CD4-positive, alpha-beta T cell treated with Interleukin-4 for 1 hour (primary cell): ENCODE measurements at regions not wholly inside any gene's neighbourhood (a gene's known extent, or its start where the extent isn't known, plus 50 kb on each side); places are given as distances from the start of the nearest gene placed in this dataset.
"Not testable (repeated sequence)": the region's sequence is repeated elsewhere in the genome, so short reads cannot be mapped to it uniquely, and the experiment has no call there.

ENCODE experiments used
- DNase-seq, 2 donors: peaks; one replicate each; pipeline ENCODE4 v3.0.0-alpha.2; 2020 to 2022

- no peak for DNase-seq
These were observed 116.5 kb upstream of the FBXL7 start for GRCh38 chr5:15383469-15383868.

- DNase-seq, result no peak
These were observed 117.0 kb upstream of the FBXL7 start for GRCh38 chr5:15383021-15383420.

- no peak for DNase-seq
These were observed 122.2 kb upstream of the FBXL7 start for GRCh38 chr5:15377573-15378340.

- DNase-seq, result no peak
These were observed 123.2 kb upstream of the FBXL7 start for GRCh38 chr5:15376803-15377202.

- DNase-seq, result no peak
These were observed 123.9 kb upstream of the FBXL7 start for GRCh38 chr5:15376088-15376487.

GRCh38 chr5:15375559-15375958 is 124.4 kb upstream of the FBXL7 start:
- DNase-seq, result no peak

GRCh38 chr5:15374886-15375285 is 125.1 kb upstream of the FBXL7 start:
- no peak for DNase-seq

GRCh38 chr5:15373151-15373550 is 126.8 kb upstream of the FBXL7 start:
- no peak for DNase-seq

GRCh38 chr5:15371184-15371583 is 128.8 kb upstream of the FBXL7 start:
- DNase-seq, result no peak

GRCh38 chr5:15368835-15369234 is 131.1 kb upstream of the FBXL7 start:
- no peak for DNase-seq

- DNase-seq, result no peak
These were observed 132.5 kb upstream of the FBXL7 start for GRCh38 chr5:15367489-15367888.

- DNase-seq, result no peak
These were observed 133.1 kb upstream of the FBXL7 start for GRCh38 chr5:15366676-15367391.

- no peak for DNase-seq
These were observed 134.9 kb upstream of the FBXL7 start for GRCh38 chr5:15365070-15365469.

GRCh38 chr5:15363601-15364000 is 136.4 kb upstream of the FBXL7 start:
- no peak for DNase-seq

GRCh38 chr5:15357092-15357453 is 142.9 kb upstream of the FBXL7 start:
- not testable (repeated sequence) for DNase-seq

GRCh38 chr5:15356308-15357091 is 143.5 kb upstream of the FBXL7 start:
- not testable (repeated sequence) for DNase-seq

- DNase-seq, result no peak
These were observed 146.0 kb upstream of the FBXL7 start for GRCh38 chr5:15354021-15354420.

- DNase-seq, result no peak
These were observed 146.8 kb upstream of the FBXL7 start for GRCh38 chr5:15353086-15353645.

GRCh38 chr5:15350614-15351013 is 149.4 kb upstream of the FBXL7 start:
- DNase-seq, result no peak

- DNase-seq, result no peak
These were observed 153.2 kb upstream of the FBXL7 start for GRCh38 chr5:15346738-15347137.

- DNase-seq, result no peak
These were observed 155.0 kb upstream of the FBXL7 start for GRCh38 chr5:15344954-15345353.

- DNase-seq, result no peak
These were observed 161.4 kb upstream of the FBXL7 start for GRCh38 chr5:15338546-15338945.

- DNase-seq, result no peak
These were observed 165.3 kb upstream of the FBXL7 start for GRCh38 chr5:15334551-15335266.
